H9 (cell line): ENCODE measurements at regions not wholly inside any gene's neighbourhood (a gene's known extent, or its start where the extent isn't known, plus 50 kb on each side); places are given as distances from the start of the nearest gene placed in this dataset.
"Not testable (repeated sequence)": the region's sequence is repeated elsewhere in the genome, so short reads cannot be mapped to it uniquely, and the experiment has no call there.

ENCODE experiments used
- DNase-seq: peaks from one replicate; pipeline ENCODE4 v3.0.0-alpha.2; 2017
- H2AFZ ChIP-seq: one replicate; pipeline ENCODE4 v1.6.1; 2013; ENCODE audit warnings: mild to moderate bottlenecking, low read length, control low read depth, moderate library complexity
- H2AK5ac ChIP-seq: 2 replicates; pipeline ENCODE4 v1.6.1; 2013; ENCODE audit warnings: low read length, control low read depth, mixed read lengths; ENCODE audit not compliant: insufficient read length
- H2BK120ac ChIP-seq: one replicate; pipeline ENCODE4 v1.6.1; 2013; ENCODE audit warnings: low read depth, mild to moderate bottlenecking, low read length, control low read depth, inconsistent platforms; ENCODE audit not compliant: poor library complexity, severe bottlenecking
- H2BK12ac ChIP-seq: 2 replicates; pipeline ENCODE4 v1.6.1; 2013; ENCODE audit warnings: low read length, control low read depth, mixed read lengths, low read depth; ENCODE audit not compliant: insufficient read length
- H2BK15ac ChIP-seq: 2 replicates; pipeline ENCODE4 v1.6.1; 2013; ENCODE audit warnings: low read depth, low read length, control low read depth
- H2BK20ac ChIP-seq: one replicate; pipeline ENCODE4 v1.6.1; 2013; ENCODE audit warnings: low read depth, mild to moderate bottlenecking, low read length, control low read depth, inconsistent platforms; ENCODE audit not compliant: poor library complexity, severe bottlenecking
- H2BK5ac ChIP-seq: 2 replicates; pipeline ENCODE4 v1.6.1; 2013; ENCODE audit warnings: low read length, control low read depth, mixed read lengths; ENCODE audit not compliant: insufficient read length
- H3K14ac ChIP-seq: 2 replicates; pipeline ENCODE4 v1.6.1; 2013; ENCODE audit warnings: low read length, control low read depth; ENCODE audit not compliant: insufficient read depth
- H3K18ac ChIP-seq: 2 replicates; pipeline ENCODE4 v1.6.1; 2013; ENCODE audit warnings: low read depth, mild to moderate bottlenecking, mixed read lengths, low read length, control low read depth; ENCODE audit not compliant: insufficient read length
- H3K23ac ChIP-seq: 2 replicates; pipeline ENCODE4 v1.6.1; 2013; ENCODE audit warnings: low read length, control low read depth, mixed read lengths, low read depth; ENCODE audit not compliant: insufficient read length
- H3K23me2 ChIP-seq: 2 replicates; pipeline ENCODE4 v1.6.1; 2013; ENCODE audit warnings: low read depth, mild to moderate bottlenecking, mixed read lengths, low read length, control low read depth; ENCODE audit not compliant: insufficient read length, poor library complexity, severe bottlenecking
- H3K27ac ChIP-seq: 2 replicates; pipeline ENCODE4 v1.5.1; 2013; ENCODE audit warnings: low read length, control low read depth, mixed read lengths, low read depth; ENCODE audit not compliant: insufficient read length
- H3K27me3 ChIP-seq: 2 replicates; pipeline ENCODE4 v1.6.1; 2013; ENCODE audit warnings: low read length, control low read depth, inconsistent platforms; ENCODE audit not compliant: insufficient read depth
- H3K4ac ChIP-seq: 2 replicates; pipeline ENCODE4 v1.6.1; 2013; ENCODE audit warnings: low read depth, mild to moderate bottlenecking, control low read depth, inconsistent platforms, low read length, moderate library complexity
- H3K4me1 ChIP-seq: 2 replicates; pipeline ENCODE4 v1.6.1; 2013; ENCODE audit warnings: low read length, control low read depth, inconsistent platforms; ENCODE audit not compliant: insufficient read depth
- H3K4me2 ChIP-seq: 2 replicates; pipeline ENCODE4 v1.6.1; 2013; ENCODE audit warnings: low read length, control low read depth, mixed read lengths; ENCODE audit not compliant: insufficient read length, insufficient read depth
- H3K56ac ChIP-seq: 2 replicates; pipeline ENCODE4 v1.6.1; 2013; ENCODE audit warnings: low read depth, mild to moderate bottlenecking, mixed read lengths, low read length, control low read depth; ENCODE audit not compliant: insufficient read length
- H3K79me1 ChIP-seq: 2 replicates; pipeline ENCODE4 v1.6.1; 2013; ENCODE audit warnings: low read depth, mild to moderate bottlenecking, moderate library complexity, low read length, control low read depth, inconsistent platforms; ENCODE audit not compliant: insufficient read depth, poor library complexity, severe bottlenecking
- H3K79me2 ChIP-seq: 2 replicates; pipeline ENCODE4 v1.6.1; 2013; ENCODE audit warnings: low read length, control low read depth, inconsistent platforms; ENCODE audit not compliant: insufficient read depth
- H3K9ac ChIP-seq: 2 replicates; pipeline ENCODE4 v1.6.1; 2013; ENCODE audit warnings: low read length, control low read depth, mixed read lengths; ENCODE audit not compliant: insufficient read length; ENCODE audit errors: extremely low read depth
- H3K9me3 ChIP-seq: one replicate; pipeline ENCODE4 v1.6.1; 2013; ENCODE audit warnings: low read depth, low read length, inconsistent platforms; ENCODE audit not compliant: control insufficient read depth
- H3T11ph ChIP-seq: one replicate; pipeline ENCODE4 v1.6.1; 2013; ENCODE audit warnings: mild to moderate bottlenecking, low read length, control low read depth, inconsistent platforms
- H4K20me1 ChIP-seq: one replicate; pipeline ENCODE4 v1.6.1; 2013; ENCODE audit not compliant: control insufficient read depth, insufficient read length, insufficient read depth
- H4K5ac ChIP-seq: 2 replicates; pipeline ENCODE4 v1.6.1; 2013; ENCODE audit warnings: low read depth, mild to moderate bottlenecking, mixed read lengths, low read length, control low read depth; ENCODE audit not compliant: insufficient read length
- H4K8ac ChIP-seq: replicated peaks from 2 replicates; pipeline ENCODE4 v1.6.1; 2013; ENCODE audit warnings: low read length, control low read depth, mixed read lengths, low read depth; ENCODE audit not compliant: insufficient read length
- H4K91ac ChIP-seq: 2 replicates; pipeline ENCODE4 v1.6.1; 2013; ENCODE audit warnings: low read depth, mild to moderate bottlenecking, moderate library complexity, mixed read lengths, low read length, control low read depth; ENCODE audit not compliant: insufficient read length
- H3K27ac Mint-ChIP-seq, 3 experiments: 2 replicates in 2 of 3; 3 replicates in 1 of 3; pipeline ENCODE4 v1.8.0; 2020 to 2021; ENCODE audit warnings: mixed read lengths in 3 of 3, mild to moderate bottlenecking in 1 of 3, moderate library complexity in 1 of 3
- H3K27me3 Mint-ChIP-seq: 2 replicates; pipeline ENCODE4 v1.8.0; 2021; ENCODE audit warnings: low read depth, mild to moderate bottlenecking, moderate library complexity, mixed read lengths
- H3K36me3 Mint-ChIP-seq, 3 experiments: 2 replicates in 2 of 3; 3 replicates in 1 of 3; pipeline ENCODE4 v1.8.0; 2020 to 2021; ENCODE audit warnings: low read depth in 3 of 3, mixed read lengths in 3 of 3; ENCODE audit not compliant: insufficient read depth in 1 of 3
- H3K4me1 Mint-ChIP-seq, 2 experiments: 2 replicates each; pipeline ENCODE4 v1.8.0; 2020; ENCODE audit warnings: mixed read lengths in 2 of 2
- H3K4me3 Mint-ChIP-seq, 2 experiments: 2 replicates in 1 of 2; 3 replicates in 1 of 2; pipeline ENCODE4 v1.8.0; 2020 to 2021; ENCODE audit warnings: mild to moderate bottlenecking in 2 of 2, mixed read lengths in 2 of 2, moderate library complexity in 1 of 2
- H3K9me3 Mint-ChIP-seq, 2 experiments: 2 replicates in 1 of 2; 3 replicates in 1 of 2; pipeline ENCODE4 v1.8.0; 2020; ENCODE audit warnings: mild to moderate bottlenecking in 2 of 2, mixed read lengths in 2 of 2, moderate library complexity in 1 of 2
- CTCF ChIP-seq: fragments of 200-600 bp; sonication (generic); conservative IDR thresholded peaks from 3 replicates; pipeline ENCODE4 v1.8.0; 2021; ENCODE audit warnings: antibody characterized with exemption, mild to moderate bottlenecking
- WGBS: extraction: QIAGEN DNeasy Blood & Tissue Kit; methylation state at CpG from one replicate; pipeline ENCODE4 v1.1.7; 2013; ENCODE audit warnings: missing lambda C conversion rate, low lambda C conversion rate, mixed read lengths; ENCODE audit not compliant: insufficient read length; ENCODE audit errors: extremely low coverage; 5-methylcytosine and 5-hydroxymethylcytosine counted together

- H3K36me3 Mint-ChIP-seq, result no peaks in the 10 kb centered on the region
- no peak overlapping the region; a peak in 1 of 7 replicates for H3K27ac Mint-ChIP-seq
- H2BK15ac ChIP-seq, result no peak overlapping the region
- H2BK20ac ChIP-seq, result no peak overlapping the region
- no peak overlapping the region for H3K56ac ChIP-seq
- no peak overlapping the region for H3T11ph ChIP-seq
- H4K20me1 ChIP-seq, result no peaks in the 10 kb centered on the region
- no peak overlapping the region for H3K4me3 Mint-ChIP-seq
- H3K23ac ChIP-seq, result no peak overlapping the region
- H3K9ac ChIP-seq, result no peak overlapping the region
- no peak overlapping the region for H4K91ac ChIP-seq
- H2AK5ac ChIP-seq, result no peak overlapping the region
- H3K79me1 ChIP-seq, result no peaks in the 10 kb centered on the region
- no peak overlapping the region for H3K27ac ChIP-seq
- no peaks in the 10 kb centered on the region for H3K79me2 ChIP-seq
- H3K4me2 ChIP-seq, result no peak overlapping the region
- no peak overlapping the region for H2BK120ac ChIP-seq
- peaks cover 17% of the 10 kb centered on the region for H3K27me3 Mint-ChIP-seq
- no peaks in the 10 kb centered on the region for H3K27me3 ChIP-seq
- no peak overlapping the region for H2BK12ac ChIP-seq
- H3K18ac ChIP-seq, result no peak overlapping the region
- TF ChIP-seq CTCF, result no peak
- no peaks in the 10 kb centered on the region for H3K4me1 ChIP-seq
- H3K14ac ChIP-seq, result no peak overlapping the region; the same call in 1 of the 2 replicates
- no peak overlapping the region for H2BK5ac ChIP-seq
- no peaks in the 10 kb centered on the region for H3K23me2 ChIP-seq
- peaks cover 0 to 3% of the 10 kb centered on the region in 2 experiments; a peak in 1 of 5 replicates for H3K9me3 Mint-ChIP-seq
- WGBS, result no CpG with 5 or more reads among the region's 23 CpGs
- H4K5ac ChIP-seq, result no peak overlapping the region
- H4K8ac ChIP-seq, result no peak overlapping the region
- H2AFZ ChIP-seq, result no peak overlapping the region
- no peaks in the 10 kb centered on the region for H3K9me3 ChIP-seq
- DNase-seq, result no peak
- no peaks in the 10 kb centered on the region for H3K4me1 Mint-ChIP-seq
- no peak overlapping the region for H3K4ac ChIP-seq
These were observed 390.3 kb upstream of the MYT1L start for GRCh38 chr2:2721296-2721835.

DNA sequence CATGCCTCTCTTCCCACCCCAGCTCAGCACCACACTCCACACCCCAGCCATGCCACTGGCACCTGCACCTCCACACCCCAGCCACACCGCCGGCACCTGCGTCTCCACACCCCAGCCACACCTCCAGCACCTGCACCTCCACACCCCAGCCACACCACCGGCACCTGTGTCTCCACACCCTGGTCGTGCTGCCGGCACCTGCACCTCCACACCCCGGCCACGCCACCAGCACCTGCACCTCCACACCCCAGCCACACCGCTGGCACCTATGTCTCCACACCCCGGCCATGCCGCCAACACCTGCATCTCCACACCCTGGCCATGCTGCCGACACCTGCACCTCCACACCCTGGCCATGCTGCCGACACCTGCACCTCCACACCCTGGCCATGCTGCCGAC lies 389.7 kb upstream of the MYT1L start:
- H3K79me2 ChIP-seq, H3K27me3 ChIP-seq, H2BK20ac ChIP-seq, H3K4me1 ChIP-seq, DNase-seq, H2BK120ac ChIP-seq, H2BK5ac ChIP-seq, H3K9me3 Mint-ChIP-seq, H3K14ac ChIP-seq, H3T11ph ChIP-seq, H3K79me1 ChIP-seq, H4K8ac ChIP-seq, H3K9me3 ChIP-seq, H2AFZ ChIP-seq, H3K18ac ChIP-seq, H3K27ac ChIP-seq, H3K4me1 Mint-ChIP-seq, H3K56ac ChIP-seq, H3K23ac ChIP-seq, H3K9ac ChIP-seq, H3K4ac ChIP-seq, H3K4me3 Mint-ChIP-seq, H2AK5ac ChIP-seq, H2BK15ac ChIP-seq, H4K5ac ChIP-seq, H3K27ac Mint-ChIP-seq, H4K20me1 ChIP-seq, H3K4me2 ChIP-seq, H4K91ac ChIP-seq, H2BK12ac ChIP-seq, H3K36me3 Mint-ChIP-seq, H3K23me2 ChIP-seq: not testable (repeated sequence)
- WGBS, result no CpG with 5 or more reads among the region's 14 CpGs
- H3K27me3 Mint-ChIP-seq, result peaks cover 20% of the 10 kb centered on the region
